ENCODE measurements at regions not wholly inside any gene's neighbourhood (a gene's known extent, or its start where the extent isn't known, plus 50 kb on each side); places are given as distances from the start of the nearest gene placed in this dataset.
"Not testable (repeated sequence)": the region's sequence is repeated elsewhere in the genome, so short reads cannot be mapped to it uniquely, and the experiment has no call there.

DNA sequence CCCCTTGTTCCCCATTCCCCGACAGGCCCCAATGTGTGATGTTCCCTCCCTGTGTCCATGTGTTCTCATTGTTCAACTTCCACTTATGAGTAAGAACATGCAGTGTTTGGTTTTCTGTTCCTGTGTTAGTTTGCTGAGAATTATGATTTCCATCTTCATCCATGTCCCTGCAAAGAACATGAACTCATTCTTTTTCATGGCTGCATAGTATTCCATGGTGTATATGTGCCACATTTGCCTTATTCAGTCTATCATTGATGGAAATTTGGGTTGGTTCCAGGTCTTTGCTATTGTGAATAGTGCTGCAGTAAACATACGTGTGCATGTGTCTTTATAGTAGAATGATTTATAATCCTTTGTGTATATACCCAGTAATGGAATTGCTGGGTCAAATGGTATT is 229.8 kb upstream of the GLRA1 start:
- not testable (repeated sequence) for TF ChIP-seq POLR2A, POLR2AphosphoS5, TAF1, SPI1 (IDR thresholded peaks at IDR 0.05; ENCODE audit: low read depth, low read length)
